Neural cell (in vitro differentiated cells): ENCODE measurements at regions not wholly inside any gene's neighbourhood (a gene's known extent, or its start where the extent isn't known, plus 50 kb on each side); places are given as distances from the start of the nearest gene placed in this dataset.
A peak's percentile ranks its signal among the peaks of the same experiment; 100 is the strongest.

Experiments used
- H2AFZ ChIP-seq: fragments of 200-600, 300-800 bp; sonication (generic), shearing (Covaris generic); 2 replicates; pipeline ENCODE4 v1.6.0; 2014; ENCODE audit warnings: low read depth, mild to moderate bottlenecking, antibody characterized with exemption, low read length, moderate library complexity
- H3F3A ChIP-seq: fragments of 200-600 bp; shearing (Covaris generic); 2 replicates; pipeline ENCODE4 v1.6.1; 2016; ENCODE audit warnings: mild to moderate bottlenecking, moderate library complexity, mixed read lengths, antibody characterized with exemption, low read length; ENCODE audit not compliant: insufficient read depth, poor library complexity, severe bottlenecking
- H3K27ac ChIP-seq: fragments of 200-600, 300-800 bp; sonication (generic), shearing (Covaris generic); 2 replicates; pipeline ENCODE4 v1.5.1; 2014; ENCODE audit warnings: mild to moderate bottlenecking, low read length, moderate library complexity
- H3K27me3 ChIP-seq: fragments of 300-800, 200-600 bp; sonication (generic), shearing (Covaris generic); 2 replicates; pipeline ENCODE4 v1.6.0; 2014; ENCODE audit warnings: mild to moderate bottlenecking, low read depth, low read length, moderate library complexity; ENCODE audit not compliant: insufficient read depth
- H3K36me3 ChIP-seq: fragments of 300-800, 200-600 bp; sonication (generic), shearing (Covaris generic); 2 replicates; pipeline ENCODE4 v1.5.1; 2014; ENCODE audit warnings: mild to moderate bottlenecking, antibody characterized with exemption, low read length, moderate library complexity; ENCODE audit not compliant: insufficient read depth
- H3K4me2 ChIP-seq: fragments of 300-800, 200-600 bp; sonication (generic), shearing (Covaris generic); 2 replicates; pipeline ENCODE4 v1.6.0; 2014; ENCODE audit warnings: mild to moderate bottlenecking, low read length
- H3K4me3 ChIP-seq: fragments of 300-800, 200-600 bp; sonication (generic), shearing (Covaris generic); 2 replicates; pipeline ENCODE4 v1.5.1; 2014; ENCODE audit warnings: mild to moderate bottlenecking, low read length, moderate library complexity
- H3K79me2 ChIP-seq: fragments of 200-600 bp; shearing (Covaris generic); replicated peaks from 2 replicates; pipeline ENCODE4 v1.6.0; 2014; ENCODE audit warnings: mild to moderate bottlenecking, low read length, moderate library complexity; ENCODE audit not compliant: insufficient read depth
- H3K9ac ChIP-seq: fragments of 300-800, 200-600 bp; sonication (generic), shearing (Covaris generic); 2 replicates; pipeline ENCODE4 v1.6.1; 2016; ENCODE audit warnings: mild to moderate bottlenecking, low read length, mixed read lengths
- H3K9me2 ChIP-seq: fragments of 200-600 bp; shearing (Covaris generic); 2 replicates; pipeline ENCODE4 v1.6.1; 2016; ENCODE audit warnings: mild to moderate bottlenecking, low read length, mixed read lengths; ENCODE audit not compliant: insufficient read depth
- H3K9me3 ChIP-seq: fragments of 200-600, 300-800 bp; sonication (generic), shearing (Covaris generic); 2 replicates; pipeline ENCODE4 v1.6.1; 2016; ENCODE audit warnings: mild to moderate bottlenecking, mixed run types, low read length, moderate library complexity, mixed read lengths
- H4K20me1 ChIP-seq: fragments of 200-600 bp; shearing (Covaris generic); 2 replicates; pipeline ENCODE4 v1.6.1; 2016; ENCODE audit warnings: mild to moderate bottlenecking, mixed run types; ENCODE audit not compliant: insufficient read depth
- CTCF ChIP-seq: fragments of 450-650 bp; IDR thresholded peaks from 2 replicates; pipeline ENCODE4 v1.5.1; 2014; ENCODE audit warnings: antibody characterized with exemption, mild to moderate bottlenecking, moderate library complexity; ENCODE audit not compliant: poor library complexity, severe bottlenecking
- EP300 ChIP-seq: fragments of 450-650 bp; conservative IDR thresholded peaks from 2 replicates; pipeline ENCODE4 v1.6.1; 2014; ENCODE audit warnings: antibody characterized with exemption, mild to moderate bottlenecking, moderate library complexity; ENCODE audit not compliant: poor library complexity, severe bottlenecking
- EZH2 ChIP-seq: fragments of 200-600, 300-800 bp; shearing (Covaris generic), sonication (generic); IDR thresholded peaks from 2 replicates; pipeline ENCODE4 v1.6.1; 2014; ENCODE audit warnings: antibody characterized with exemption, low read length, borderline replicate concordance, mild to moderate bottlenecking; ENCODE audit not compliant: insufficient read depth, poor library complexity, severe bottlenecking
- MXI1 ChIP-seq: fragments of 450-650 bp; conservative IDR thresholded peaks from 2 replicates; pipeline ENCODE4 v1.6.1; 2014; ENCODE audit warnings: antibody characterized with exemption, mild to moderate bottlenecking; ENCODE audit not compliant: poor library complexity, severe bottlenecking
- POLR2AphosphoS5 ChIP-seq: IDR thresholded peaks from 2 replicates; pipeline ENCODE4 v1.6.1; 2012
- RAD21 ChIP-seq: fragments of 450-650 bp; conservative IDR thresholded peaks from 2 replicates; pipeline ENCODE4 v1.6.1; 2014; ENCODE audit warnings: antibody characterized with exemption, mild to moderate bottlenecking, moderate library complexity
- REST ChIP-seq: IDR thresholded peaks from 2 replicates; pipeline ENCODE4 v1.6.1; 2012; ENCODE audit warnings: borderline replicate concordance
- SMC3 ChIP-seq: fragments of 450-650 bp; conservative IDR thresholded peaks from 2 replicates; pipeline ENCODE4 v1.6.1; 2014; ENCODE audit warnings: antibody characterized with exemption, mild to moderate bottlenecking, moderate library complexity; ENCODE audit not compliant: poor library complexity
- TAF1 ChIP-seq: IDR thresholded peaks from 2 replicates; pipeline ENCODE4 v1.6.1; 2012; ENCODE audit warnings: low read depth

GRCh38 chr2:66317268-66317890, 117.5 kb upstream of the MEIS1 start:
- Histone ChIP-seq H3K27me3 (no peaks in the 10 kb centered on the region), H3K79me2 (no peaks in the 10 kb centered on the region), H3F3A (no peaks in the 10 kb centered on the region), H3K9me2 (no peaks in the 10 kb centered on the region), H3K36me3 (no peaks in the 10 kb centered on the region), H3K4me3 (peak overlapping the region; percentile 12), H3K9ac (no peak overlapping the region), H3K4me2 (no peak overlapping the region), H3K9me3 (no peaks in the 10 kb centered on the region), H2AFZ (no peak overlapping the region), H3K27ac (no peak overlapping the region), H4K20me1 (no peaks in the 10 kb centered on the region)
- TF ChIP-seq CTCF (peak; percentile 15), EZH2 (no peak), MXI1 (no peak), REST (no peak), SMC3 (no peak), TAF1 (no peak), POLR2AphosphoS5 (peak; percentile 59), EP300 (peak; percentile 82), RAD21 (no peak)

DNA sequence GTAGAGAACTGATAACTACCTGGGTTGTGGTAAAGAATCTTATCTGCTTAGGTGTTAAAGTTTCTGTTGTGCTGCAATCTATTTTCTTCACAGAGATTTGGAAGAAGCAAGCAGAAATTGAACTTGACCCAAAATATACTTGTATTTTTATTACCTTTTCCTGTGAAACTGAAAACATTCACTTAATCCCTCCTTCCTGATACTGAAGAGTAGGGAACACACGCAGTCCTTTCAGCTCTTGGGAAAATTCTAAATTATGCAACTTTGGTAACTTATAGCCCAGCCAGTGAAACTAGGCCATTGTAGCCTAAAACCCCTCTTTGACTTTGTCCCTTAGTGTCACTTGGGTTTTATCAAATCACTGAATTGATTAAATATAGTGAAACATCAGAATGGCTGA, 128.4 kb upstream of the MEIS1 start:
- Histone ChIP-seq H3F3A (no peaks in the 10 kb centered on the region), H3K4me3 (no peak overlapping the region), H3K9ac (no peak overlapping the region), H3K27me3 (no peaks in the 10 kb centered on the region), H3K4me2 (no peak overlapping the region), H3K9me3 (no peaks in the 10 kb centered on the region), H2AFZ (no peak overlapping the region), H3K9me2 (no peaks in the 10 kb centered on the region), H3K79me2 (no peaks in the 10 kb centered on the region), H4K20me1 (no peaks in the 10 kb centered on the region), H3K27ac (no peak overlapping the region), H3K36me3 (no peaks in the 10 kb centered on the region)
- TF ChIP-seq RAD21 (no peak), TAF1 (no peak), EZH2 (no peak), EP300 (no peak), REST (no peak), CTCF (no peak)
